NCI-H82 (cell line): ENCODE measurements at regions not wholly inside any gene's neighbourhood (a gene's known extent, or its start where the extent isn't known, plus 50 kb on each side); places are given as distances from the start of the nearest gene placed in this dataset.
"Not testable (repeated sequence)": the region's sequence is repeated elsewhere in the genome, so short reads cannot be mapped to it uniquely, and the experiment has no call there.

Source experiments
- DNase-seq: peaks from one replicate; lab custom pipeline; 2025; lab: John Stamatoyannopoulos, UW

DNA sequence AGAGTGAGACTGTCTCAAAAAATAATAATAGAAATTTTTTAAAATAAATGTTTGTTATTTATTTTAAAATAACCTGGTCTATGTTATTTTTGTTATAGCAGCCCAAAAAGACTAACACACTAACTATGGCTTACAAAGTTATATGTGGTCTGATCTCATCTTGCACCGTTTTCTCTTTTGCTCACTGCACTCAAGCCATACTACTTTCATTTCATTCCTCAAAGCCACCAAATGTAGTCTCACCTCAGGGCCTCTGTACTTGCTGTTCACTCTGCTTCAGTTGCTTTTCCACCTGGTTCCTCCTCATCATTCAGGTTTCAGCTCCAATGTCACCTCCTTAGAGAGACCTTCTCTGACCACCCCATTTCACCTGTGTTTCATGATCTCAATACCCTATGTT, 55.2 kb upstream of the MDM1 start:
- no peak for DNase-seq

DNA sequence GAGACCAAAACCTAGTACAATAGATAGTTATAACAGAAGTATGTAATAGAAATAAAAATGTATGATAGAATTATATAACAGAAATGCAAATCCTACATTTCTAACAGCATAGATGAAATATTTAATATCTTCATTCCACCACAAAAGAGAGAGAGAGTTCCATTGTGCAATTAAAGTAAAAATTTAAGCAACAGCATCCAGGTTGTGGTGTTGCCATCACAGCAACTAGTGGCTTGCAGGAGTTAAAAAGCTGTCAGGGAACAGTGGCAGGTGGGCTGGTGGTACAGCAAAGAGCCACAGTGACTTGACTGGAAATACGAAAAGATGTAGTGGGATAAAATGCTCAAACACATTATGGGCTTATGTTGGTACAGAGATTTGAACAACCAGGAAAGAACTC, 57.1 kb upstream of the MDM1 start:
- no peak for DNase-seq

DNA sequence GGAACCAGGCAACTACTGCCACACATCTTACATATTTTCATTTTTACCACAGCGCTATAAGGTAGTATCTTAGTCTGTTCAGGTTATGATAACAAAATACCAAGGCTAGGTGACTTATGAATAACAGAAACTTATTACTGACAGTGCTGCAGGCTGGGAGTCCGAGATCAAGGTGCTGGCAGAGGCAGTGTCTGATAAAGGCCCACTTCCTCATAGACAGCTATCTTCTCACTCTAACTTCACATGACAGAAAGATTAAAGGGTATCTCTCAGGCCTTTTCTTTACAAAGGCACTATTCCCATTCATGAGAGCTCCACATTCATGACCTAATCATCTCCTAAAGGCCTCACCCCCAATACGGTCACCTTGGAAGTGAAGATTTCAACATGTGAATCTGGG, 59.8 kb upstream of the MDM1 start:
- no peak for DNase-seq

DNA sequence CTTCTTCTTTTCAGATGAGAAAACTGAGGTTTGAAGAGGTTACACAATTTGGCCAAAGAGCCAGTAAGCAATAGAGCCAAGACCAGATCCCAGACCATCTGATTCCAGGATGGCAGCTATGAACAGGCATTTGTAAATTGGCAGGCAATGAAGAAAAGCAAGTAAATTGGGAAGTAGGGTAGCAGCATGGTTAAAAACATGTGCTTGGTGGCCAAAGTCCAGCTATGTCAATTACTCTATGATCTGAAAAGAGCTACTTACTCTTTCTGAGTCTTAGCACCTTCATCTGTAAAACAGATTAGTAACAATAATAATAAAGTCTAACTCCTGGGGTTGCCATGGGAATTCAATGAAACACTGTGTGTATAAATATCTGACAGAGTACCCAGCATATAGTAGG, 60.2 kb upstream of the MDM1 start:
- no peak for DNase-seq

DNA sequence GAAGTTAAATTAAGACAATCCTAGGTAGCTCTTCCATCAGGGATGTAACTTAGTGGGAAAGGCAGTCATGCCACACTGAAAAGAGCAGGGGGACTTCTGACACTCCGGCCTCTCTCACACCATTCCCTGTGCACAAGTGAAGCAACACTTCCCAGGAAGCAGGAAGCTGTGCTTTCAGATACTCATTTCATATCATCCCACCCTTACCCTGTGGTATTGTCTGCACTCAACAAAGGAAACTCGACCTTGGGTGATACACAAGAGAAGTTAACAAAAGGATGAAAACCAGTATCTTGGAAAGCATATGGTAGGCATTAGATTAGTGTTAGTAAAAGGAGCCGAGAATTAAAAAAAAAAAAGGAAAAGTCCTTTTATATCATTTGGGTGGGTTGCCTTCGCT, 61.3 kb upstream of the MDM1 start:
- DNase-seq, result no peak

DNA sequence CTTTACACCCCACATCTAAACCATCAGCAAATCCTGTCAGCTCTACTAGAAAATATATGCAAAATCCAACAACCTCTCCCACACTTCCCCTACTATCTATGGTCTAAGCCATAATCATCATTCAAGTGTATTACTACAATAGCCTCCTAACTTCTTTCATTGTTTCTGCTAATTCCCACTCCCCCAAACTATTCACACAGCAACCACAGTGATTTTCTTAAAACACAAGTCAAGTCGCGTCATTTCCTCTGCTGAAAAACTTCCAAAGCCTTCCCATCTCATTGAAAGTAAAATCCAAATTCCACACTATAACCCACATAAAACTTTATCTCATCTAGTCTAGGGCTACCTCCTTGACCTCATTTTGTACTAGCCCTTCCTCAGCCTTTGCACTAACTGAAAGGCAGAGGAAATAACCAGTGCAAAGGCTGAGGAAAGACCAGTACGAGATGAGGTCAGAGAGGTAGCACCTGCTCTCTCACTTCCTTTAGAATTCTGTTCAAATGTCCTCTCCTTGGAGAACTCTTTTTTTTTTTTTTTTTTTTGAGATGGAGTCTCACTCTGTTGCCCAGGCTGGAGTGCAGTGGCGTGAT, 65.5 kb upstream of the MDM1 start:
- DNase-seq, result no peak

DNA sequence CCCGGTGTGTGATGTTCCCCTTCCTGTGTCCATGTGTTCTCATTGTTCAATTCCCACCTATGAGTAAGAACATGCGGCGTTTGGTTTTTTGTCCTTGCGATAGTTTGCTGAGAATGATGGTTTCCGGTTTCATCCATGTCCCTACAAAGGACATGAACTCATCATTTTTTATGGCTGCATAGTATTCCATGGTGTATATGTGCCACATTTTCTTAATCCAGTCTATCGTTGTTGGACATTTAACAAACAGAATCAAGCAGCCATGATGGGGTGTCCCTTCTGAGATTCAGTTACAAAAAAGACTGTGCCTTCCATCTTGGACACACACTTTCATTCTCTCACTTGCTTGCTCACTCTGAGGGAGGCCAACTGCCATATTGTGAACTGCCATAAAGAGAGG, 66.5 kb upstream of the MDM1 start:
- DNase-seq, result not testable (repeated sequence)

DNA sequence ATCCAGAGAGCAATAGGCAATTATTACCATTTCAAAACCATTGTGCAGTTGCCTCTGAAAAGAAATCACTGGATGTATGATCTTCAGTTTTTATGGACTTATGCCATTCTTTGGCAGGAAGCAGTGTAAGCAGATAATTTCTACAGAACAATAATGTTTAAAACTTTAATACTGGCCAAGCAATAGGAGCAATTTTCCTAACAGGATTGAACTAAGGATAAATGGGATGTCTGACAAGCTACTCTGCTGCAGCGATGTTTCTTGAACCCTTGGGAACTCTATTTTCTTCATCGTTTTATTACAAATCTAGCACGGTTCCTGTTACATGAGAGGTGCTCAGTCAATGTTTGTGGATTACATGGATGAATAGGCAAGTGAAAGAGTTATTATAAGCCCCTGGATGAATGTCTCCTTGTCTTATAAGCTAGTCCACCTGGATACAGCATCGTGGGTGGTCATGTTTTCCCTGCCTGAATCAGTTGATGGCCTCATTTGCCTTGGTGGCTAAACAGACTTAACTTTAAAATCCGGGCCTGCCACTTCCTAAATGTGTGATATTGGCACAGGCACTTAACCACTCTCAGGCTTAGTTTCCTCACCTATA, 68.2 kb upstream of the MDM1 start:
- DNase-seq, result peak; percentile 47

DNA sequence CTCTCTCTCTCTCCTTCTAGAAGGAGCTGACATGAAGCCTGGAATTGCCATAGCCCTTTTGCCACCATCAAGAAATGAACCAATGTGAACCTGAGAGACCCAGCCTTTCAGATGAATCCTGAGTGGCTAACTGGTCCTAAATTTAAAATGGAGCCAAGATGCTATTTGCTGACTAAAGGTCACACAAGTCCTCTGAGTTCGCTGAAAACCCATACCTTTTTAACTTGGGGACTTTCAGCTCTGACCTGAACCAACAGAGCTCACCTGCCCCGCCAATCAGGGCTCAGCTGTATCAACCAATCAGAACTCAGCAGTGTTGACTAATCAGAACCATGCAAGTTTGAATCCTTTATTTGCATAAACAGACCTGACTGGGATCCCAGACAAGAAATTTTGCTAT, 70.3 kb upstream of the MDM1 start:
- DNase-seq, result no peak

DNA sequence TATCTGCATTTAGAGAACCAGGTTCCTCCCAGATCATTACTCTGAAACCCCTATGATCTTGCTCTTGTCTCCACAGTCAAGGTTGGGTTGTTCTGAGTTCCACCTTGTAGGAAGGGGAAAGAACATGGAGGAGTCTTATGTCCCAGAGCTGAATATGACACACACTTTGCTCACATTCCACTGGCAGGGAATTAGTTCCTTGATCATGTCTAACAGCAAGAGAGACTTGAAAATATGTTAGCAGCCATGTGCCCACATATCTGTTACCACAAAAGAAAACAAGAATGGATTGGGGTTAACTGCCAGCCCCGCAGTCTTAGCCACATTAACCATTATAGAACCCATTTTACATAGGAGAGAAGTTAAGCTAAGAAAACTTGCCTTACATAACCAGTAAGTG, 71.1 kb upstream of the MDM1 start:
- no peak for DNase-seq

DNA sequence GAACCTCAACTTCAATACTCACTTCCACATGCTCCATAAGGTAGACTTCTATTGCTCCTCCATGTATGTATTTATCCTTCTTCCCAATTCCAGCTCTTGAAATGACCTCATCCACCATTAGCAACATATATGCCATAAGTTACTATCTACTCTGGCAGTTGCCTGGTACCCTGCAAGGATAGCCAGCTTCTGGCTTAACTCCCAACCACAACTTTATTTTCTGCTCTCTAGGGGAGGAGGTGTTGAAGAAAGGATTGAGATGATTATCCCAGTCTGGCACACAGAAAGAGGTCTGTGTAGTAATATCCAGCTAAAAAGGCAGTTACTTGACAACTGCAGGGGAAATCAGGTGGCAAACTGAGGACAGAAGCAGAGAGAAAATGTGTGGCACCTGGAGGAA, 71.5 kb upstream of the MDM1 start:
- no peak for DNase-seq

DNA sequence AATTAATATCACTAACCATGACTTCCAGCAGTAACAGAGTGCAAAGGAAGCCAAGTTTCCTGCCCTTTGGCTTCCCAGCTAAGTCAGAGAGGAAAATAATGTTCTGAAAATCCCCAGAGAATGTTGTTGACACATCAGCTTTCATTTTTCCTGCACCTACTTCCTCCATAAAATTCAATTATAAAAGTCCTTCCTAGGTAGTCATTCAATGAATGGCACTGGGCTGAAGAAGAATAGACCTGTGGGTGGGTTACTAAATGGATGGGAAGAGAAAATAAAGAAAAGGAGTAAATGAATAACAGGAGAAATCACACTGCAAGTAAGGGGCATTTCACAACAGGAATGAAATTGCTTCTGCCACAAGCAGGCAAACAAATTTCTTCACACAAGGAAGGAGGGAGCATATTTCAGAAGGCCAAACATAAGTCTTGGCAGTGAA, 73.2 kb upstream of the MDM1 start:
- no peak for DNase-seq

DNA sequence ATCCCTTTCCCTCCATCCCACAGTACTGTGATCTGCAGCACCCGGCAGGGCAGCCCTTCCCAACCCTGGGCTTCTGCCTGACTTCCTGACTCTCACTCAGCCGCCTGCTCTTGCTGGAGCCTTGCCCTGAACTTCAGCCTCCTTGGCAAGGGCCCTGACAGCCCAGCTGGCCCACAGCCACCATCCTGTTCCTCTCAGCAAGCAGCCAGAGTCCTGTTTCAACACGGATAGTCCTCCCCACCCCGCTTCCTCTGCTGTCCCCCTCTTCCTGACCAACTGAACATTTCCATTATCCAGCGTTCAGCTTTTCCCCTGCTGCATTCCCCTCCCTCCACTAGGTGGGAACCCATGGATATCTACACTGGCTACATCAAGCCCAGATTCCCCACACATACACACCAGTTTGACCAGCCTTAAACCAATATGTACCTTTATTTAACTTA, 74.0 kb upstream of the MDM1 start:
- peak; percentile 14 for DNase-seq

DNA sequence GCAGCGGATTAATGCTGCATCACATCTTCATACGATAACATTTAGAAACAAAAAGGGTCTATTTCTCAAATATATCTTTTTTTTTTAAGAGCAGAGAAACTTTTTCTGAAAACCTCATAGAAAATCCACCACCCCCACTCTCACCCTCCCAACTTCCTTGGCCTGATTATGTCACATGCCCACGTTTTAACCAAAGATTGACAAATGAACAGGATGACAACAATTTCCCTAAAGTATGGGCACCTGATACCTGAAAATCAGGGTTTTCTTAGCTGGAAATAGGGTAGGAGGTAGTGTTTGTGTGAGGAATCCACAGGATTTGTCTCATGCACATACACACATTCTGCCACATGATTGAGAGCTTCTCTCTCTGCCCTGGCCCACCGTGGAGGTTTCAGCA, 74.7 kb upstream of the MDM1 start:
- DNase-seq, result no peak

DNA sequence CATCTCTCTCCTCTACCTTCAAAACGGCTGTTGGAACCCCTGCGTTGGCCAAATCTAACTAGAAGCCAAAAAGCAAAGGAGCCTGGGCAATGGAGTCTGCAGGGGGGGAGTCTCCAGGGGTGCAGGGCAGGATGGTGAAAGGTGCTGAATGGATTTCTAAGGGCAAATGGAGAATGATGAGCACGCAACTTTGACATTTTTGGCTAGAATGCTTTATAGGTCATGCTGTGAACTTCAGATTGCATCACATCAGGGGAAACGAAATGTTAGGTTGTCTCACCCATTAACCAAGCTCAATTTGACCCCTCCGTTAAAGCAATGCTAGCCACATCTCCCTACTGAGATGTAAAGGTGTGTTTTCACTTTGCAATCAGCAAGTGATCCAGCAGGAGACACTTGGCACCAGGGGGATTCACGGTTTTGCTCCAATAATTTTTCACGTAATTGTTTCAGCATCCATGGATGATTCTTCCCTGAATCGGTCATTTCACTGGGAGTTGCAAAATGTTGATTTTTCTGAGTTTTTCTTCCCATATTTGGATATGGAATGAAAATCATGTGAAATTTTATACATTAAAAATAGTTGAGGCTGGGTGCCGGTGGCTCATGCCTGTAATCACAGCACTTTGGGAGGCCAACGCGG, 78.0 kb upstream of the MDM1 start:
- DNase-seq, result no peak

DNA sequence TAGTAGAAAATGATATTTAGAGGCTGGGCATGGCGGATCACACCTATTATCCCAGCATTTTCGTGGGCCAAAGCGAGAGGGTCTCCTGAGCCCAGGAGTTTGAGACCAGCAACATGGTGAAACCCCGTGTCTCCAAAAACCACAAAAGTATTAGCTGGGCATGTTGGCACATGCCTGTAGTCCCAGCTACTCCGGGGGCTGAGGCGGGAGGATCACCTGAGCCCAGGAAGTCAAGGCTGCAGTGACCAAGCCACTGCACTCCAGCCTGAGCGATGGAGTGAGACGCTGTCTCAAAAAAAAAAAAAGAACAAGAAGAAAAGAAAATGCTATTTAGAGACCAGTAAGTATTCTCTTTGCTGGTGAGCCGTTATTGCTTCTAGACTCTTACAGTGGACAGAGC, 79.2 kb upstream of the MDM1 start:
- no peak for DNase-seq

DNA sequence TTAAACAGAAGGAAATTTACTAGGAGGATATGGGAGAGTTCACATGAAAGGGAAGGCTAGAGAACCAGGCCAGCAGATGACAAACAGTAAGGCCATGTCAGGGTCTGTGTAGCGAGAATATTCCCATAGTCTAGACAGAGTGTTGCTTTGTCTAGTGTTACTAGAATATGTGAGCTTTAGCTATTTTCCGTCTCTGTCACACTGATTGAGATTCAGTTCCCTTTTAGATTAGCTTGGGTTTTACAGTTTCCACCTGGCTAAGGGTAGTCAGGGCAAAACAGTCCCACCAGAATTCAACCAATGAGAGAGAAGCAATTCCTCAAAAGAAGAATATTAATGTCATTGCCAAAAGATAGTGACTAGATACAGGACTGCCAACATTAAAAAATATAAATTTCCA, 82.8 kb upstream of the MDM1 start:
- DNase-seq, result no peak

DNA sequence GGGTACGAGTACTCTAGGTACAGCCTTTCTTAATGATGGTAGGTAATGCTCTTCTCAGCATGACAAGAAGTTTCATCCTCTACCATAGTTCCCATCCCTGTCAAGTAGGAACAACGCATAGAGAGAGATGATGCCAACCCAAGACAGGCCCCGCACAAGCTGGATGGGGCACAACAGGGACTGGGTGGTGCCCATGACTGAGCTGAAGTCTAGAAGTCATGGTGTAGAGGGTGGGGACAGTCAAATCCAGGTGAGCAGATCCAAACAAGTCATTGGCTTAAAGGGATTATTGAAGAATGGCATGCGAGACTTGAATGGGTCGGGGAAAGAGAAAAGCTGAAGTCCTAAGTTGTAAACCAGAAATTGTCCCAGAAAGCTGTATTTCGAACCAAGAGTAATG, 84.2 kb upstream of the MDM1 start:
- no peak for DNase-seq

DNA sequence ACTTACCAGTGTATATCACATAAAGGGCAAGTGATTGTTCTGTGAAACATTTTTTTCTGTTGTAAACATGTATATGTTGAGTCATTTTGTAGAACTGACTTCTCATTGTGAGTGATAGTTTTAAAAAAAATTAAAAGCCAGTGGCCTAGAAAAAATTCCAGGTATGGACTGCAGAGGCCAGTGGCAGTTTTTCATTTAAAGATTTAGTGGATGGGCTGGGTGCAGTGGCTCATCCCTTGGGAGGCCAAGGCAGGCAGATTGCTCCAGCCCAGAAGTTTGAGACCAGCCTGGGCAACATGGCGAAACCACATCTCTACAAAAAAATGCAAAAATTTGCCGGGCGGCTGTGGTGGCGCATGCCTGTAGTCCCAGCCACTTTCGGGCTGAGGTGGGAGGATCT, 84.7 kb upstream of the MDM1 start:
- DNase-seq, result no peak

DNA sequence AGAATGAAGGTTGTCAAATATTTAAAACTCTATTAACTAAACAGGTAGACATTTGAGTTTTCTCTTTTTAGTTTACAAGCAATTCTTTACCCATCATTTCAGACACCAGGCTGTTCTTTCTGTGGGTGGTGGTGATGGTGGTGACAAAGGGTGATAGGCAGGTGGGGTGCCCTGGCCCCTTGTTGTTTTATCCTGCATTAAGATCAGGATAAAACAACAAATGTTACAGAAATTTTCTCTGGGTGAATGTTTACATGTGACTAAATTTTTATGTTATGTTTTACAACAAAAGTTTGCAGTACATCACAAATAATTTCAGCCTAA, 85.9 kb upstream of the MDM1 start:
- no peak for DNase-seq

DNA sequence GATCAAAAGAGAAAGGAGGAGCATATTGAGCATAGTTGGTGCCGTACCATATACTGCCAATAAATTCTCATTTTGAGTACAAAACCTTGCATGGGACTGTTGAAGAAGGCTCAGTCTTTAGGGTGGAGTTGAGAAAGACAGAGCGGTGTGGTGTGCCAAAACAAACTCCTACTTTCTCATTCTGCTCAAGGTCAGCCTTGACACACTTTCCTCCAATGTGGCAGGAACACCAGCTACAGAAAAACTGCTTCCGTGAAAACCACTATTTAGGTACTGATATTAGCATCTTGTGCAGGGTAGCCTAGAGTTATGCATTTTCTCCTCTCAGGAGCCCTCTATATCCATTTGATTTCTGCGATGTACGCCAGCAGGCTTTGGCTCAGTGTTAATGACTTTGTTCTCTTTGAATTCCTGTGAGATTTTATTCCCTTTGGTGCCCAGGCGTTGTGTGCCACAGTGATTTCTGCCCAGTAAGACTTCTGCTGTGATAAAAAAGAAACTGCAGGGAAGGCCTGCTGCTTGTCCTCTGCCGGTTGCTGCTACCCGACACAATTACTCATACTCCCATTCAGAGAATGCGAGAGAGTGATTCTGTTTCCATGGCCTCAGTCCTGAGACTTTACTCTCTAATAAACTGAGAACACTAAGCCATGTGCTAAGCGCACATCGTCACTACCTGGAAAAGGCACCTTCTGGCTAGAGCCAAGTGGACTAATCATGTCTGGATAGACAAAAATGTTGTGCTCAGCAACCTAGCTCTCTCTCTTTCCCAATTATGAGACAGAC, 88.3 kb upstream of the MDM1 start:
- no peak for DNase-seq

DNA sequence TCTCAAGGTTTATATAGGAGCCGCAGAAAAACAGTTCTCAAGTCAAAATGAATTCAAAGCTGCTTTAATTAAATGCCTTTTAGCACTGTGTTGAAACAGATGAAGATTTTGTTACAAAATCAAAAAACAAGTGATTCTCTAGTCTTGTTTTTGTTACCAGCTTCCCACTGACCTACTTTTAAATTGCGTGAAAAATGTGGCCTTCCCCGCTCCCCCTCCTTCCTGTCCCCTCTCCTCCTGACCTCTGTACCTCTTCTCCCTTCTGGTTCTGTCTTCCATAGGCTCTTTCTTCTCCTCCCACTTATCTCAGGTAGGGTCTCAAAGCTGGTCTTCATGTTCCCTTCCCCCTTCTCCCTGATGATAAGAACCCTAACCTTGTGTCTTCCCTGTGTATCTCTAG, 90.0 kb upstream of the MDM1 start:
- no peak for DNase-seq

DNA sequence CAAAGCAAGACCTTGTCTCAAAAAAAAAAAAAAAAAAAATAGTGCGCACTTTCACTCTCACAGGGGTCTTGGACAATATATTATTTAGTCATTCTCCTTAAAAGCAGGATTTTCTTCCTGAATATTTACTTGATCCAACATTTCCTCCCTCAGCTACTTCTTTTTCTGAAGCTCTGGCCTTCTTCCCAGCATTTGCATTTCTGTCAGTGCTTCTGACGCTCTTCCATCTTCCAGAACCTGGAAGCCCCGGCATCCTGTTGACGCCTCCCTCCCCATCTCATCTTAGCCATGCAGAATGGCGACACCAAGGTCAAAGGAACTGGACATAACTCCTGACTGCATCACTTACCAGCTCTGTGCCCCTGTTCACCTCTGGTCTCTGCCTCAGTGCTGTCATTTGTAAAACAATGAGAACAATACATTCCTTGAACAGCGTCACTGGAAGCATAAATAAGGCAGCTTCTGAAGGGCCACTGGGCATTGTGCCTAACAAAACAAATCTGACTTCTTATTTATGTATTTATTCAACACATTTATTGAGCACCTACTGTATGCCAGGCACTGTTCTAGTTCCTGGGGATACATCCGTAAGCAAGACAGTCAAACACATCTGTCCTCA, 90.9 kb upstream of the MDM1 start:
- DNase-seq, result no peak
